OCI-LY1 (cell line): ENCODE measurements at regions not wholly inside any gene's neighbourhood (a gene's known extent, or its start where the extent isn't known, plus 50 kb on each side); places are given as distances from the start of the nearest gene placed in this dataset.

Source experiments
- H2AFZ ChIP-seq: fragments of 200-600 bp; sonication (generic), shearing (Covaris generic); 2 replicates; pipeline ENCODE4 v1.6.0; 2014; ENCODE audit warnings: antibody characterized with exemption, mild to moderate bottlenecking, low read length
- H3F3A ChIP-seq: fragments of 200-600 bp; sonication (generic), shearing (Covaris generic); 2 replicates; pipeline ENCODE4 v1.6.0; 2014; ENCODE audit warnings: mild to moderate bottlenecking, antibody characterized with exemption, low read length, moderate library complexity; ENCODE audit not compliant: insufficient read depth
- H3K27ac ChIP-seq: fragments of 200-600 bp; sonication (generic); 2 replicates; pipeline ENCODE4 v1.5.1; 2014; ENCODE audit warnings: low read length, mixed run types, mild to moderate bottlenecking, low read depth; ENCODE audit not compliant: poor library complexity, severe bottlenecking
- H3K27me3 ChIP-seq: fragments of 200-600 bp; sonication (generic); 2 replicates; pipeline ENCODE4 v1.6.0; 2014; ENCODE audit warnings: antibody characterized with exemption, mild to moderate bottlenecking, low read length, moderate library complexity; ENCODE audit not compliant: insufficient read depth
- H3K36me3 ChIP-seq: fragments of 200-600 bp; sonication (generic); 2 replicates; pipeline ENCODE4 v1.6.1; 2014; ENCODE audit warnings: mild to moderate bottlenecking, antibody characterized with exemption, low read length, moderate library complexity, mixed read lengths; ENCODE audit not compliant: insufficient read depth
- H3K4me1 ChIP-seq: fragments of 200-600 bp; sonication (generic); 2 replicates; pipeline ENCODE4 v1.5.1; 2014; ENCODE audit warnings: mild to moderate bottlenecking, low read length, moderate library complexity; ENCODE audit not compliant: insufficient read depth, severe bottlenecking
- H3K4me2 ChIP-seq: fragments of 200-600 bp; sonication (generic), shearing (Covaris generic); 2 replicates; pipeline ENCODE4 v1.6.1; 2014; ENCODE audit warnings: low read length
- H3K4me3 ChIP-seq: fragments of 200-600 bp; sonication (generic); 2 replicates; pipeline ENCODE4 v1.5.1; 2014; ENCODE audit warnings: low read length, low read depth, mild to moderate bottlenecking, mixed read lengths; ENCODE audit not compliant: poor library complexity, severe bottlenecking
- H3K79me2 ChIP-seq: fragments of 200-600 bp; shearing (Covaris generic); 2 replicates; pipeline ENCODE4 v1.6.1; 2016; ENCODE audit warnings: mixed run types, low read length, mixed read lengths; ENCODE audit not compliant: insufficient read depth
- H3K9ac ChIP-seq: fragments of 200-600 bp; sonication (generic), shearing (Covaris generic); 2 replicates; pipeline ENCODE4 v1.6.1; 2014; ENCODE audit warnings: mild to moderate bottlenecking, low read length, mixed read lengths
- H3K9me2 ChIP-seq: fragments of 200-600 bp; sonication (generic), shearing (Covaris generic); 2 replicates; pipeline ENCODE4 v1.6.1; 2014; ENCODE audit warnings: low read depth, mild to moderate bottlenecking, low read length, mixed read lengths
- H3K9me3 ChIP-seq: fragments of 200-600 bp; shearing (Covaris generic); 2 replicates; pipeline ENCODE4 v1.6.1; 2014; ENCODE audit warnings: low read length, mixed read lengths
- H4K20me1 ChIP-seq: fragments of 200-600 bp; sonication (generic), shearing (Covaris generic); 2 replicates; pipeline ENCODE4 v1.6.0; 2016; ENCODE audit warnings: mild to moderate bottlenecking, low read length; ENCODE audit not compliant: insufficient read depth
- CTCF ChIP-seq: fragments of 200-600 bp; sonication (generic), shearing (Covaris generic); IDR thresholded peaks from 2 replicates; pipeline ENCODE4 v1.5.1; 2017; ENCODE audit warnings: mild to moderate bottlenecking, antibody characterized with exemption, low read length, moderate library complexity, mixed read lengths
- EZH2 ChIP-seq: fragments of 200-600 bp; sonication (generic), shearing (Covaris generic); IDR thresholded peaks from 2 replicates; pipeline ENCODE4 v1.8.0; 2017; ENCODE audit warnings: borderline replicate concordance, mixed run types, mild to moderate bottlenecking, antibody characterized with exemption, low read length, moderate library complexity, mixed read lengths

GRCh38 chr12:92519284-92519683, 183.5 kb upstream of the PLEKHG7 start:
- Histone ChIP-seq H3F3A (no peaks in the 10 kb centered on the region), H3K9me2 (no peaks in the 10 kb centered on the region), H3K4me3 (no peak overlapping the region), H3K9ac (no peak overlapping the region), H3K27me3 (no peaks in the 10 kb centered on the region), H3K36me3 (no peaks in the 10 kb centered on the region), H3K79me2 (no peaks in the 10 kb centered on the region), H4K20me1 (no peaks in the 10 kb centered on the region), H3K27ac (no peak overlapping the region), H3K4me2 (no peak overlapping the region), H3K9me3 (no peaks in the 10 kb centered on the region), H3K4me1 (no peaks in the 10 kb centered on the region), H2AFZ (no peak overlapping the region)
- TF ChIP-seq CTCF, result no peak
- no peak for TF ChIP-seq EZH2

GRCh38 chr12:92518071-92518470, 184.7 kb upstream of the PLEKHG7 start:
- H3K4me3 ChIP-seq, result no peak overlapping the region
- no peaks in the 10 kb centered on the region for H3K9me2 ChIP-seq
- H3K9ac ChIP-seq, result no peak overlapping the region
- H3K27me3 ChIP-seq, result no peaks in the 10 kb centered on the region
- H4K20me1 ChIP-seq, result no peaks in the 10 kb centered on the region
- no peak overlapping the region for H3K27ac ChIP-seq
- no peaks in the 10 kb centered on the region for H3K36me3 ChIP-seq
- no peak overlapping the region for H2AFZ ChIP-seq
- no peak overlapping the region for H3K4me2 ChIP-seq
- H3K79me2 ChIP-seq, result no peaks in the 10 kb centered on the region
- no peaks in the 10 kb centered on the region for H3F3A ChIP-seq
- H3K9me3 ChIP-seq, result 0 out of 2 replicates have a peak, but pooled peaks cover 6% of the 10 kb centered on the region
- H3K4me1 ChIP-seq, result no peaks in the 10 kb centered on the region
- no peak for TF ChIP-seq CTCF
- no peak for TF ChIP-seq EZH2

- H3K9me3 ChIP-seq, result 0 out of 2 replicates have a peak, but pooled peaks cover 6% of the 10 kb centered on the region
- no peaks in the 10 kb centered on the region for H3K79me2 ChIP-seq
- no peak overlapping the region for H2AFZ ChIP-seq
- no peaks in the 10 kb centered on the region for H3K4me1 ChIP-seq
- H4K20me1 ChIP-seq, result no peaks in the 10 kb centered on the region
- H3K4me3 ChIP-seq, result no peak overlapping the region
- H3K27ac ChIP-seq, result no peak overlapping the region
- no peaks in the 10 kb centered on the region for H3F3A ChIP-seq
- H3K4me2 ChIP-seq, result no peak overlapping the region
- TF ChIP-seq CTCF, result no peak
- TF ChIP-seq EZH2, result no peak
- H3K27me3 ChIP-seq, result no peaks in the 10 kb centered on the region
- no peak overlapping the region for H3K9ac ChIP-seq
- no peaks in the 10 kb centered on the region for H3K36me3 ChIP-seq
- H3K9me2 ChIP-seq, result no peaks in the 10 kb centered on the region
Measured at GRCh38 chr12:92516277-92516600, 186.6 kb upstream of the PLEKHG7 start.
